ENCODE measurements at regions not wholly inside any gene's neighbourhood (a gene's known extent, or its start where the extent isn't known, plus 50 kb on each side); places are given as distances from the start of the nearest gene placed in this dataset.

DNA sequence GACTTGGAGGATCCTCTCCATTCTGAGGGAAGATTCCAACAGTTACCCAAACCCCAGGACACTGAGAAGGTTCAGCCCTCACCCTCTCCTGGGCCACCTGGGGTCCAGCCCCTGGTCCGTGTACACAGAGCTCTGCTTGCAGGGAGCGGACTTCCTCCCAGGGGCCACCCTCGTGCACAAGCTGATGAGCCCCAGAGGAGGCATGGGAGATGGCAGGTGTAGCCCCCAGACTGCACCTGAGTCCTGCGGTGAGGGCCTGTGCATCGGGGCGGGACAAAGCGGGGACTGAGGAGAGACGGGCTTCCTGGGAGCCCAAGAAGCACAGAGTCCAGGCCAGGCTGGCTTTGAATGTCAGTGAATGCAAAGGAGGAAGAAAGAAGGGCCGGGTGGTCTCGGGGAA, 1374.9 kb downstream of the BRD1 start:
- H3K9ac ChIP-seq (ENCODE audit: low read length), result no peak overlapping the region
- RAD21 ChIA-PET (ENCODE audit: low non-redundant PET in 1 of 2, low total read pairs in 2 of 2, uncharacterized antibody in 2 of 2, unreplicated experiment in 2 of 2), result no interaction called here
- intact Hi-C loops (cut with micrococcal nuclease), result no loop called here
- DNase-seq (ENCODE audit: low read depth, low spot score) (no peak), ATAC-seq (no peak)
- POLR2A ChIA-PET, result no interaction called here
- H3K4me3 ChIP-seq (replicated peaks in 1 of 2; ENCODE audit: low read depth in 1 of 2, low read length in 2 of 2), result no peak overlapping the region
- H3K9me3 ChIP-seq (ENCODE audit: control insufficient read depth in 1 of 2, insufficient read depth in 1 of 2, low read depth in 1 of 2, low read length in 2 of 2), result peaks cover 0 to 10% of the 10 kb centered on the region in 2 experiments; a peak in 1 of 4 replicates
- H3K4me1 ChIP-seq (ENCODE audit: control insufficient read depth in 1 of 2, insufficient read depth in 2 of 2, low read length in 2 of 2), result no peaks in the 10 kb centered on the region
- no peaks in the 10 kb centered on the region for H3K79me2 ChIP-seq (ENCODE audit: insufficient read depth, low read length)
- no TSS peak for BruUV-seq (replicated peaks)
- no peaks in the 10 kb centered on the region for H3K9me2 ChIP-seq (ENCODE audit: insufficient read depth)
- TF ChIP-seq, protein P1, sequence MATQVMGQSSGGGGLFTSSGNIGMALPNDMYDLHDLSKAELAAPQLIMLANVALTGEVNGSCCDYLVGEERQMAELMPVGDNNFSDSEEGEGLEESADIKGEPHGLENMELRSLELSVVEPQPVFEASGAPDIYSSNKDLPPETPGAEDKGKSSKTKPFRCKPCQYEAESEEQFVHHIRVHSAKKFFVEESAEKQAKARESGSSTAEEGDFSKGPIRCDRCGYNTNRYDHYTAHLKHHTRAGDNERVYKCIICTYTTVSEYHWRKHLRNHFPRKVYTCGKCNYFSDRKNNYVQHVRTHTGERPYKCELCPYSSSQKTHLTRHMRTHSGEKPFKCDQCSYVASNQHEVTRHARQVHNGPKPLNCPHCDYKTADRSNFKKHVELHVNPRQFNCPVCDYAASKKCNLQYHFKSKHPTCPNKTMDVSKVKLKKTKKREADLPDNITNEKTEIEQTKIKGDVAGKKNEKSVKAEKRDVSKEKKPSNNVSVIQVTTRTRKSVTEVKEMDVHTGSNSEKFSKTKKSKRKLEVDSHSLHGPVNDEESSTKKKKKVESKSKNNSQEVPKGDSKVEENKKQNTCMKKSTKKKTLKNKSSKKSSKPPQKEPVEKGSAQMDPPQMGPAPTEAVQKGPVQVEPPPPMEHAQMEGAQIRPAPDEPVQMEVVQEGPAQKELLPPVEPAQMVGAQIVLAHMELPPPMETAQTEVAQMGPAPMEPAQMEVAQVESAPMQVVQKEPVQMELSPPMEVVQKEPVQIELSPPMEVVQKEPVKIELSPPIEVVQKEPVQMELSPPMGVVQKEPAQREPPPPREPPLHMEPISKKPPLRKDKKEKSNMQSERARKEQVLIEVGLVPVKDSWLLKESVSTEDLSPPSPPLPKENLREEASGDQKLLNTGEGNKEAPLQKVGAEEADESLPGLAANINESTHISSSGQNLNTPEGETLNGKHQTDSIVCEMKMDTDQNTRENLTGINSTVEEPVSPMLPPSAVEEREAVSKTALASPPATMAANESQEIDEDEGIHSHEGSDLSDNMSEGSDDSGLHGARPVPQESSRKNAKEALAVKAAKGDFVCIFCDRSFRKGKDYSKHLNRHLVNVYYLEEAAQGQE (IDR thresholded peaks at IDR 0.05; ENCODE audit: low read depth), result no peak
- TF ChIP-seq EGR1 (IDR thresholded peaks at IDR 0.05; ENCODE audit: low read depth) (no peak), CEBPB (IDR thresholded peaks at IDR 0.05; ENCODE audit: low read depth) (no peak), CBX3 (IDR thresholded peaks at IDR 0.05; ENCODE audit: low read depth) (no peak), RAD21 (IDR thresholded peaks at IDR 0.05; ENCODE audit: low read depth) (no peak), ATF3 (IDR thresholded peaks at IDR 0.05) (no peak), YY1 (IDR thresholded peaks at IDR 0.05; ENCODE audit: extremely low read depth, insufficient replicate concordance, low read depth, low read length) (no peak), EZH2 (IDR thresholded peaks at IDR 0.05) (no peak), POLR2AphosphoS5 (IDR thresholded peaks at IDR 0.05; ENCODE audit: low read depth, low read length) (no peak), ZNF274 (IDR thresholded peaks at IDR 0.05; ENCODE audit: low read depth, low read length) (no peak), MAX (IDR thresholded peaks at IDR 0.05) (no peak), SP1 (IDR thresholded peaks at IDR 0.05; ENCODE audit: low read depth) (no peak), EZH2phosphoT487 (IDR thresholded peaks at IDR 0.05; ENCODE audit: borderline replicate concordance) (no peak), FOSL1 (IDR thresholded peaks at IDR 0.05; ENCODE audit: low read depth) (no peak), POLR2A (IDR thresholded peaks at IDR 0.05; ENCODE audit: borderline replicate concordance, extremely low read depth, insufficient read depth, insufficient read length) (no peak), TCF7L2 (IDR thresholded peaks at IDR 0.05; ENCODE audit: borderline replicate concordance, extremely low read depth, insufficient read depth, insufficient read length) (no peak)
- TF ChIP-seq, protein P2, sequence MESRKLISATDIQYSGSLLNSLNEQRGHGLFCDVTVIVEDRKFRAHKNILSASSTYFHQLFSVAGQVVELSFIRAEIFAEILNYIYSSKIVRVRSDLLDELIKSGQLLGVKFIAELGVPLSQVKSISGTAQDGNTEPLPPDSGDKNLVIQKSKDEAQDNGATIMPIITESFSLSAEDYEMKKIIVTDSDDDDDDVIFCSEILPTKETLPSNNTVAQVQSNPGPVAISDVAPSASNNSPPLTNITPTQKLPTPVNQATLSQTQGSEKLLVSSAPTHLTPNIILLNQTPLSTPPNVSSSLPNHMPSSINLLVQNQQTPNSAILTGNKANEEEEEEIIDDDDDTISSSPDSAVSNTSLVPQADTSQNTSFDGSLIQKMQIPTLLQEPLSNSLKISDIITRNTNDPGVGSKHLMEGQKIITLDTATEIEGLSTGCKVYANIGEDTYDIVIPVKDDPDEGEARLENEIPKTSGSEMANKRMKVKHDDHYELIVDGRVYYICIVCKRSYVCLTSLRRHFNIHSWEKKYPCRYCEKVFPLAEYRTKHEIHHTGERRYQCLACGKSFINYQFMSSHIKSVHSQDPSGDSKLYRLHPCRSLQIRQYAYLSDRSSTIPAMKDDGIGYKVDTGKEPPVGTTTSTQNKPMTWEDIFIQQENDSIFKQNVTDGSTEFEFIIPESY (IDR thresholded peaks at IDR 0.05; ENCODE audit: extremely low read depth, insufficient replicate concordance, low read length), result no peak
- H2AFZ ChIP-seq (ENCODE audit: low read depth, low read length, poor library complexity, severe bottlenecking), result no peak overlapping the region
- no peaks in the 10 kb centered on the region for H4K20me1 ChIP-seq (ENCODE audit: insufficient read depth)
- CTCF ChIA-PET, result no interaction called here
- H3K27me3 ChIP-seq (ENCODE audit: insufficient read depth, low read length), result no peaks in the 10 kb centered on the region
- H3K4me2 ChIP-seq (ENCODE audit: low read length), result no peak overlapping the region
- H3K36me3 ChIP-seq (ENCODE audit: control insufficient read depth in 1 of 2, insufficient read depth in 2 of 2, low read length in 2 of 2), result no peaks in the 10 kb centered on the region
- H3K27ac ChIP-seq (ENCODE audit: low read depth, low read length), result no peak overlapping the region
